Stimulated activated naive CD8-positive, alpha-beta T cell treated with anti-CD3 and anti-CD28 coated beads, Interleukin-15, amount 100 ng/mL, for 72 hours (primary cell): ENCODE measurements at regions not wholly inside any gene's neighbourhood (a gene's known extent, or its start where the extent isn't known, plus 50 kb on each side); places are given as distances from the start of the nearest gene placed in this dataset.

Experiments used
- ATAC-seq: fragments of 150-1000 bp; cut with Tn5 transposase; 2 replicates; pipeline ENCODE4 v1.10.0; 2021; ENCODE audit warnings: mild to moderate bottlenecking, moderate library complexity
- DNase-seq, 2 donors: peaks; one replicate each; pipeline ENCODE4 v3.0.0; 2021 to 2022
- H3K27ac Mint-ChIP-seq, 2 donors: one replicate each; pipeline ENCODE4 v1.8.0; 2022; ENCODE audit warnings: mild to moderate bottlenecking in 2 of 2, mixed read lengths in 2 of 2, moderate library complexity in 2 of 2
- H3K27me3 Mint-ChIP-seq: one replicate; pipeline ENCODE4 v1.8.0; 2022; ENCODE audit warnings: mixed read lengths
- H3K4me1 Mint-ChIP-seq: one replicate; pipeline ENCODE4 v1.8.0; 2022; ENCODE audit warnings: mild to moderate bottlenecking, mixed read lengths
- H3K4me3 Mint-ChIP-seq, 2 donors: one replicate each; pipeline ENCODE4 v1.8.0; 2022; ENCODE audit warnings: mild to moderate bottlenecking in 2 of 2, mixed read lengths in 2 of 2, moderate library complexity in 1 of 2
- H3K9me3 Mint-ChIP-seq, 2 donors: one replicate each; pipeline ENCODE4 v1.8.0; 2022; ENCODE audit warnings: mixed read lengths in 2 of 2

- Mint-ChIP-seq H3K9me3 (no peaks in the 10 kb centered on the region), H3K27ac (no peak overlapping the region), H3K4me1 (no peaks in the 10 kb centered on the region), H3K4me3 (no peak overlapping the region), H3K27me3 (peaks cover 8% of the 10 kb centered on the region)
- ATAC-seq (no peak), DNase-seq (no peak)
Observed at GRCh38 chr7:35333265-35333664, 79.4 kb upstream of the TBX20 start.

GRCh38 chr7:35331730-35332678 lies 78.1 kb upstream of the TBX20 start:
- peaks cover 0 to 4% of the 10 kb centered on the region in 2 donors for H3K9me3 Mint-ChIP-seq
- no peak overlapping the region for H3K4me3 Mint-ChIP-seq
- peaks cover 12% of the 10 kb centered on the region for H3K27me3 Mint-ChIP-seq
- ATAC-seq = no peak
- H3K4me1 Mint-ChIP-seq = no peaks in the 10 kb centered on the region
- DNase-seq = no peak
- no peak overlapping the region for H3K27ac Mint-ChIP-seq

DNA sequence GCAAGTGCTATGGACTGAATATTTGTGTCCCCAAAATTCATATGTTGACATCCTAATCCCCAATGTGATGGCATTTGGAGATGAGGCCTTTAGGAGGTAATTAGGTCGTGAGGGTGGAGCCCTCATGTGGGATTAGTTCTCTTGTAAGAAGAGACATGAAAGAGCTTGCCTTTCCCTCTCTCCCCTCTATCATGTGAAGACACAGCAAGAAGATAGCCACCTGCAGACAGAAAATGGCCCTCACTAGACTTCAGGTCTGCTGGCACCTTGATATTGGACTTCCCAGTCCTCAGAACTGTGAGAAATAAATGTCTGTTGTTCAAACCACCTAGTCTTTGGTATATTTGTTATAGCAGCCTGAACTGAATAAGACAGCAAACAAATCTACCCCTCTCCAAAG lies 75.1 kb upstream of the TBX20 start:
- DNase-seq (no peak), ATAC-seq (no peak)
- peaks cover 0 to 7% of the 10 kb centered on the region in 2 donors for H3K9me3 Mint-ChIP-seq
- peaks cover 13% of the 10 kb centered on the region for H3K27me3 Mint-ChIP-seq
- H3K4me3 Mint-ChIP-seq = no peak overlapping the region
- peak overlapping the region in 1 of 2 donors; percentile 55 for H3K27ac Mint-ChIP-seq
- no peaks in the 10 kb centered on the region for H3K4me1 Mint-ChIP-seq

GRCh38 chr7:35319606-35320005 lies 65.7 kb upstream of the TBX20 start:
- no peak for ATAC-seq

DNA sequence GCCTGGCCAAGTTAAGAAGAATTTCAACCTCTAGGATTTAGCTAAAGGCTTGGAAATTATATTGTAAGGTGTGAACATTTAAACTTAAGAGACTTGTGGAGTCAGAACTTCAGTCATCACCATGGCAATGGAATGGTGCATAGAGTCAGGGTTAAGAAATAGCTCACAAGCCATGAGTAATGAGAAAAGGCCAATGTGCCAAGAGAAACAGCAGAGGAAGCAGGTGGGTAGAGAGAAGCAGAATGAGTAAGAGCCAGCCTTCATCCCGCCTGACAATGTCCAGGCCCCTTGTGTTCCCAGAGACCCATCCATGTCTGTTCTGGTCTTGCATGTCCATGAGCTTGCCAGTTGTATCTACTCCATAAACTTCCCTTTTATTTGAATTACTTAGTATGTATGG lies 62.6 kb upstream of the TBX20 start:
- H3K27ac Mint-ChIP-seq = no peak overlapping the region
- no peak for DNase-seq
- no peaks in the 10 kb centered on the region for H3K9me3 Mint-ChIP-seq
- H3K4me1 Mint-ChIP-seq = no peaks in the 10 kb centered on the region
- no peak overlapping the region for H3K4me3 Mint-ChIP-seq
- H3K27me3 Mint-ChIP-seq = peaks cover 8% of the 10 kb centered on the region
- ATAC-seq = no peak

More at GRCh38 chr7:35319606-35320005, 65.7 kb upstream of the TBX20 start:
- Mint-ChIP-seq H3K4me3 (no peak overlapping the region), H3K4me1 (no peaks in the 10 kb centered on the region), H3K27ac (no peak overlapping the region), H3K27me3 (peaks cover 8% of the 10 kb centered on the region), H3K9me3 (no peaks in the 10 kb centered on the region)
- DNase-seq = no peak

DNA sequence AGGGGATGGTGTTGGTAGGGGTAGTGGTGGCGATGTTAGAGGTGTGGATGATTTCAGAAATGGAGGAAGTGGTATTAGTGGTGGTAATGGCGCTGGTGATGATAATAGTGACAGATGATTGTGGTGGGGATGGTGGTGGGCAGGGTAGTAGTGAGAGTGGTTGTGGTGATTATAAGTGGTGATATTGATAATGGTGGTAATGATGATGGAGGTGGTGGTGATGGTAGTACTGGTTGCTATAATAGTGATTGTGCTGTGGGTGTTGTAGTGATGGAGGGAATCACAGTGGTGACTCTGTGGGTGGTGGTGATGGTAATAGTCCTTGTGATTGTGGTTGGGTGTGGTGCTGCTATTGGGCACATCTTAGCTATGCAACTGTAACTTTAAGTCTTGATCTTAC lies 61.6 kb upstream of the TBX20 start:
- H3K4me1 Mint-ChIP-seq = no peaks in the 10 kb centered on the region
- no peaks in the 10 kb centered on the region for H3K9me3 Mint-ChIP-seq
- H3K27me3 Mint-ChIP-seq = no peaks in the 10 kb centered on the region
- no peak overlapping the region for H3K27ac Mint-ChIP-seq
- ATAC-seq (peak; percentile 51), DNase-seq (no peak)
- H3K4me3 Mint-ChIP-seq = no peak overlapping the region

GRCh38 chr7:35314354-35314753 lies 60.5 kb upstream of the TBX20 start:
- Mint-ChIP-seq H3K4me3 (no peak overlapping the region), H3K9me3 (no peaks in the 10 kb centered on the region), H3K27me3 (no peaks in the 10 kb centered on the region), H3K27ac (no peak overlapping the region), H3K4me1 (no peaks in the 10 kb centered on the region)
- ATAC-seq (no peak), DNase-seq (no peak)

DNA sequence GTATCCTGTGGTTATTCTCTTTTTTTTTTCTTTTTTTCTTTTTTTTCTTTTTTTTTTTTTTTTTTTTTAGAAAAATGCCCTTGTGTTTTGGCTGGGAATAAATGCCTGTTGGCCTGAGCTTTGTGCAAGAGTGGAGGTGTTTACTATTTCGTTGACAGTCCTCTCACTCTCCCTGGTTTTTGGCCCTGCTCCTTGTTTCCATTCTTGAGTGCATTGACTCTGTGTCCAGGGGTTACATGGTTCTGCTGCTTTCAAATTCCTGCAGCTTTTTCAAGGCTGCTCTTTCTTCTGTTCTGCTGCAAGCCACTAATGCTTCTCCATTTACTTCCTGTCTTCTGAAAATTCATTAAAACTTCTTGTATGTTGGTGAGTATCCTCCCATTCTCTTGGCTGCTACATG lies 59.7 kb upstream of the TBX20 start:
- Mint-ChIP-seq H3K27me3 (peaks cover 2% of the 10 kb centered on the region), H3K4me1 (no peaks in the 10 kb centered on the region), H3K27ac (no peak overlapping the region), H3K4me3 (no peak overlapping the region), H3K9me3 (no peaks in the 10 kb centered on the region)
- DNase-seq = no peak
- ATAC-seq = no peak
